K562 (cell line): ENCODE measurements at regions not wholly inside any gene's neighbourhood (a gene's known extent, or its start where the extent isn't known, plus 50 kb on each side); places are given as distances from the start of the nearest gene placed in this dataset.

Experiments used
- ATF3 ChIP-seq, 2 experiments: fragments of 450-650 bp in 1 of 2; sonication (generic) in 1 of 2; formaldehyde crosslinking in 1 of 2; IDR thresholded peaks in 1 of 2; conservative IDR thresholded peaks in 1 of 2; 2 replicates each; pipeline versions ENCODE4 v1.6.1 to v1.8.1; 2016 to 2023; ENCODE audit warnings: mild to moderate bottlenecking in 2 of 2, moderate library complexity in 2 of 2, inconsistent platforms in 1 of 2, missing genetic modification reagents in 1 of 2
- CBX3 ChIP-seq, 2 experiments: IDR thresholded peaks; 1 replicate in 1 of 2; 2 replicates in 1 of 2; pipeline ENCODE4 v1.6.1; 2012; ENCODE audit warnings: inconsistent platforms in 2 of 2, low read length in 2 of 2, borderline replicate concordance in 1 of 2, control low read depth in 1 of 2
- ELK1 ChIP-seq: sonication (generic); formaldehyde crosslinking; IDR thresholded peaks from 2 replicates; pipeline ENCODE4 v1.8.1; 2022; ENCODE audit warnings: missing genetic modification reagents
- ESRRB ChIP-seq: fragments of 250-450 bp; sonication (Bioruptor Pico); IDR thresholded peaks from 2 replicates; pipeline ENCODE4 v1.5.0; 2020; ENCODE audit warnings: mild to moderate bottlenecking, moderate library complexity, borderline replicate concordance
- HES1 ChIP-seq: fragments of 450-650 bp; IDR thresholded peaks from 2 replicates; pipeline ENCODE4 v1.6.1; 2016; ENCODE audit warnings: low read depth, mild to moderate bottlenecking, moderate library complexity
- KDM1A ChIP-seq, 2 experiments: fragments of 450-650 bp; IDR thresholded peaks; 2 replicates each; pipeline ENCODE4 v1.6.1; 2016; ENCODE audit warnings: mild to moderate bottlenecking in 2 of 2
- MXD1 ChIP-seq: fragments of 250-450 bp; sonication (Bioruptor Pico); IDR thresholded peaks from 2 replicates; pipeline ENCODE4 v1.8.0; 2021; ENCODE audit warnings: borderline replicate concordance, mild to moderate bottlenecking, moderate library complexity; ENCODE audit not compliant: poor library complexity, severe bottlenecking
- RBM25 ChIP-seq: fragments of 200-400 bp; formaldehyde crosslinking; IDR thresholded peaks from 2 replicates; pipeline ENCODE4 v1.6.1; 2018; ENCODE audit warnings: low read length, low read depth, moderate library complexity; ENCODE audit not compliant: severe bottlenecking
- SIN3A ChIP-seq, 2 experiments: fragments of 150-350 bp in 1 of 2; IDR thresholded peaks; 2 replicates each; pipeline ENCODE4 v1.6.1; 2011 to 2016; ENCODE audit warnings: borderline replicate concordance in 2 of 2, low read depth in 2 of 2, low read length in 2 of 2, mild to moderate bottlenecking in 2 of 2, moderate library complexity in 2 of 2; ENCODE audit not compliant: control insufficient read depth in 1 of 2
- SMARCA4 ChIP-seq: fragments of 450-650 bp; IDR thresholded peaks from 2 replicates; pipeline ENCODE4 v1.6.1; 2016
- TEAD1 ChIP-seq, 2 experiments: fragments of 450-650 bp in 1 of 2; sonication (generic) in 1 of 2; formaldehyde crosslinking; IDR thresholded peaks; 2 replicates each; pipeline versions ENCODE4 v1.4.0 to v1.8.0; 2020 to 2022; ENCODE audit warnings: mild to moderate bottlenecking in 2 of 2, missing genetic modification reagents in 1 of 2
- TRIM24 ChIP-seq, 2 experiments: fragments of 450-650 bp; IDR thresholded peaks; 2 replicates each; pipeline ENCODE4 v1.6.1; 2016
- YY1 ChIP-seq, 3 experiments: IDR thresholded peaks; 2 replicates each; pipeline ENCODE4 v1.6.1; 2011; ENCODE audit warnings: low read length in 2 of 3, mild to moderate bottlenecking in 2 of 3, moderate library complexity in 2 of 3, borderline replicate concordance in 1 of 3, control low read depth in 1 of 3, low read depth in 1 of 3; ENCODE audit not compliant: insufficient read depth in 3 of 3, insufficient replicate concordance in 2 of 3, control insufficient read depth in 1 of 3, insufficient read length in 1 of 3; ENCODE audit errors: extremely low read depth in 1 of 3
- ZBTB26 ChIP-seq: fragments of 450-650 bp; formaldehyde crosslinking; IDR thresholded peaks from 2 replicates; pipeline ENCODE4 v1.4.0; 2022; ENCODE audit warnings: missing genetic modification characterization
- ZBTB34 ChIP-seq: fragments of 250-450 bp; sonication (Bioruptor Pico); IDR thresholded peaks from 2 replicates; pipeline ENCODE4 v1.8.0; 2021; ENCODE audit warnings: mild to moderate bottlenecking, moderate library complexity
- ZFP91 ChIP-seq: sonication (generic); formaldehyde crosslinking; IDR thresholded peaks from 2 replicates; pipeline ENCODE4 v1.8.0; 2022; ENCODE audit warnings: mild to moderate bottlenecking, missing genetic modification reagents
- ZNF212 ChIP-seq: fragments of 450-650 bp; formaldehyde crosslinking; IDR thresholded peaks from 2 replicates; pipeline ENCODE4 v1.4.0; 2020; ENCODE audit warnings: mild to moderate bottlenecking
- ZNF316 ChIP-seq: fragments of 450-650 bp; IDR thresholded peaks from 2 replicates; pipeline ENCODE4 v1.6.1; 2016
- ZNF79 ChIP-seq: fragments of 250-450 bp; sonication (Bioruptor Pico); IDR thresholded peaks from 2 replicates; pipeline ENCODE4 v1.4.0; 2020; ENCODE audit warnings: low read depth, mild to moderate bottlenecking, moderate library complexity

GRCh38 chr12:14259481-14260010 lies 105.9 kb upstream of the ATF7IP start (continued):
- TF ChIP-seq ZFP91 (CRISPR knock-in tag) (no peak), CBX3 (IDR thresholded peaks at IDR 0.05; ENCODE audit: borderline replicate concordance in 1 of 2, low read length in 2 of 2) (peak in 1 of 2 experiments; percentile 48; a peak in 1 of 3 replicates), ESRRB (CRISPR knock-in tag) (no peak), ZBTB26 (no peak), KDM1A (IDR thresholded peaks at IDR 0.05) (0 out of 4 replicates have a peak, but pooled peaks of 1 of the 2 experiments have one; percentile 8), RBM25 (peak; percentile 53), ZBTB34 (no peak), YY1 (IDR thresholded peaks at IDR 0.05; ENCODE audit: borderline replicate concordance in 1 of 3, control insufficient read depth in 1 of 3, extremely low read depth in 1 of 3, insufficient read depth in 3 of 3, insufficient read length in 1 of 3, insufficient replicate concordance in 2 of 3, low read depth in 1 of 3, low read length in 2 of 3) (no peak), ATF3 (IDR thresholded peaks at IDR 0.05) (no peak), ATF3 (CRISPR knock-in tag; conservative IDR thresholded peaks at IDR 0.05) (no peak), ZNF79 (CRISPR knock-in tag) (no peak), ZNF316 (peak; percentile 81), TEAD1 (CRISPR knock-in tag; IDR thresholded peaks at IDR 0.05) (no peak), ZNF212 (no peak), HES1 (no peak), MXD1 (CRISPR knock-in tag) (no peak), TRIM24 (IDR thresholded peaks at IDR 0.05) (peak; percentile 48 to 58; a peak in 2 of 4 replicates), ELK1 (CRISPR knock-in tag) (no peak), SMARCA4 (no peak), SIN3A (IDR thresholded peaks at IDR 0.05; ENCODE audit: borderline replicate concordance in 2 of 2, control insufficient read depth in 1 of 2, low read depth in 2 of 2, low read length in 2 of 2) (no peak)
